GM23338 (cell line): ENCODE measurements at regions not wholly inside any gene's neighbourhood (a gene's known extent, or its start where the extent isn't known, plus 50 kb on each side); places are given as distances from the start of the nearest gene placed in this dataset.

Experiments used
- CREB1 ChIP-seq: fragments of 250-450 bp; sonication (Bioruptor Pico); IDR thresholded peaks from 2 replicates; pipeline ENCODE4 v1.5.0; 2020; ENCODE audit warnings: low read depth, mild to moderate bottlenecking, moderate library complexity
- CTCF ChIP-seq, 2 experiments: fragments of 200-600 bp in 1 of 2; sonication (generic) in 1 of 2; conservative IDR thresholded peaks; 2 replicates each; pipeline versions ENCODE4 v1.5.1 to v1.6.1; 2016 to 2017; ENCODE audit warnings: antibody characterized with exemption in 2 of 2, low read depth in 2 of 2, mild to moderate bottlenecking in 2 of 2, moderate library complexity in 1 of 2
- EZH2 ChIP-seq: fragments of 200-600 bp; sonication (generic); IDR thresholded peaks from one replicate; pipeline ENCODE4 v1.8.0; 2017; ENCODE audit warnings: antibody characterized with exemption, mild to moderate bottlenecking, low read depth; ENCODE audit not compliant: unreplicated experiment
- EZH2phosphoT487 ChIP-seq: fragments of 200-600 bp; sonication (generic); IDR thresholded peaks from one replicate; pipeline ENCODE4 v1.8.1; 2018; ENCODE audit warnings: antibody characterized with exemption; ENCODE audit not compliant: unreplicated experiment
- JUNB ChIP-seq: IDR thresholded peaks from one replicate; pipeline ENCODE4 v1.6.1; 2016; ENCODE audit warnings: antibody characterized with exemption; ENCODE audit not compliant: unreplicated experiment
- NANOG ChIP-seq: IDR thresholded peaks from 2 replicates; pipeline ENCODE4 v1.6.1; 2016; ENCODE audit warnings: antibody characterized with exemption, borderline replicate concordance
- POLR2AphosphoS5 ChIP-seq: IDR thresholded peaks from 2 replicates; pipeline ENCODE4 v1.6.1; 2016; ENCODE audit warnings: antibody characterized with exemption, low read depth
- REST ChIP-seq: IDR thresholded peaks from one replicate; pipeline ENCODE4 v1.6.1; 2018; ENCODE audit warnings: antibody characterized with exemption; ENCODE audit not compliant: unreplicated experiment
- STAT1 ChIP-seq: IDR thresholded peaks from one replicate; pipeline ENCODE4 v1.6.1; 2016; ENCODE audit warnings: antibody characterized with exemption; ENCODE audit not compliant: unreplicated experiment
- ZNF114 ChIP-seq: fragments of 250-450 bp; sonication (Bioruptor Pico); IDR thresholded peaks from 2 replicates; pipeline ENCODE4 v1.5.0; 2020; ENCODE audit warnings: mild to moderate bottlenecking, moderate library complexity
- ZNF331 ChIP-seq: fragments of 250-450 bp; sonication (Bioruptor Pico); IDR thresholded peaks from 2 replicates; pipeline ENCODE4 v1.5.0; 2020; ENCODE audit warnings: low read depth, mild to moderate bottlenecking, moderate library complexity
- ZNF462 ChIP-seq: fragments of 250-450 bp; sonication (Bioruptor Pico); IDR thresholded peaks from 2 replicates; pipeline ENCODE4 v1.5.0; 2020; ENCODE audit warnings: mild to moderate bottlenecking, moderate library complexity
- TF ChIP-seq, protein P1 (sequence below): IDR thresholded peaks from 2 replicates; pipeline ENCODE4 v1.6.1; 2016; ENCODE audit warnings: antibody characterized with exemption

GRCh38 chr5:171541341-171541776 is 121.9 kb downstream of the FGF18 start:
- TF ChIP-seq CTCF (conservative IDR thresholded peaks at IDR 0.05; ENCODE audit: low read depth in 2 of 2): no peak
- no peak for TF ChIP-seq EZH2
- TF ChIP-seq NANOG: no peak
- no peak for TF ChIP-seq POLR2AphosphoS5
- no peak for TF ChIP-seq JUNB
- TF ChIP-seq REST: no peak
- no peak for TF ChIP-seq STAT1
- no peak for TF ChIP-seq EZH2phosphoT487
- TF ChIP-seq ZNF462 (CRISPR knock-in tag): no peak
- TF ChIP-seq, protein P1, sequence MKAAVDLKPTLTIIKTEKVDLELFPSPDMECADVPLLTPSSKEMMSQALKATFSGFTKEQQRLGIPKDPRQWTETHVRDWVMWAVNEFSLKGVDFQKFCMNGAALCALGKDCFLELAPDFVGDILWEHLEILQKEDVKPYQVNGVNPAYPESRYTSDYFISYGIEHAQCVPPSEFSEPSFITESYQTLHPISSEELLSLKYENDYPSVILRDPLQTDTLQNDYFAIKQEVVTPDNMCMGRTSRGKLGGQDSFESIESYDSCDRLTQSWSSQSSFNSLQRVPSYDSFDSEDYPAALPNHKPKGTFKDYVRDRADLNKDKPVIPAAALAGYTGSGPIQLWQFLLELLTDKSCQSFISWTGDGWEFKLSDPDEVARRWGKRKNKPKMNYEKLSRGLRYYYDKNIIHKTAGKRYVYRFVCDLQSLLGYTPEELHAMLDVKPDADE: no peak
- no peak for TF ChIP-seq CREB1 (CRISPR knock-in tag)
- no peak for TF ChIP-seq ZNF114
- TF ChIP-seq ZNF331 (CRISPR knock-in tag): no peak
